ELF-1 (cell line): ENCODE measurements at regions not wholly inside any gene's neighbourhood (a gene's known extent, or its start where the extent isn't known, plus 50 kb on each side); places are given as distances from the start of the nearest gene placed in this dataset.

Experiments
- DNase-seq: peaks from one replicate; pipeline ENCODE4 v3.0.0-alpha.2; 2016; ENCODE audit warnings: low read depth, low spot score

DNA sequence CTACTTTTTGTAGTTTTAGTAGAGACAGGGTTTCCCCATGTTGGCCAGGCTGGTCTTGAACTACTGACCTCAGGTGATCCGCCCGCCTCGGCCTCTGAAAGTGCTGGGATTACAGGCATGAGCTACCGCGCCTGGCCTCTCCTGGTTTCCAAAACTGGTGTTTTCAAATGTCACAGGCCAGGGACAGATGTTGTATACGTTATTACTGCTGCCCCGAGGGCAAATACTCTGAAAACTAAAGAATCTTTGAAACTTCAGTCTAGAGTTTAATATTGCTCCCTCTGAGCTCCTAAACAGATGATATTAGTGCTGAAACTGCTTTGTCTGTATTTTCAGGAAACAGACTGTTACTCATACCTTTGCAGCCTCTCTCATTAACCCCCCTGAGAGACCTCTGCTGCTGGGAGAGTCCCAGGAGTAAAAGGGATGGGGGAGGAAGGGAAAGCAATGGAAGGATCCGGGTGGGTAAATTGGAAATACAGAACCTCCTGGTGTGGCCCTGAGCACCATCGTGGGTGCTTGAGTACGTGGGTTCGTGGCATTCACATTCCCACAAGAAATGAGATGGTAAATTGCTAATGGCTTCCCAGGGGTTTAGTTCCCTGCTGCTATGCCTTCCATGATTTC lies 96.3 kb upstream of the IGF1R start:
- DNase-seq: no peak

DNA sequence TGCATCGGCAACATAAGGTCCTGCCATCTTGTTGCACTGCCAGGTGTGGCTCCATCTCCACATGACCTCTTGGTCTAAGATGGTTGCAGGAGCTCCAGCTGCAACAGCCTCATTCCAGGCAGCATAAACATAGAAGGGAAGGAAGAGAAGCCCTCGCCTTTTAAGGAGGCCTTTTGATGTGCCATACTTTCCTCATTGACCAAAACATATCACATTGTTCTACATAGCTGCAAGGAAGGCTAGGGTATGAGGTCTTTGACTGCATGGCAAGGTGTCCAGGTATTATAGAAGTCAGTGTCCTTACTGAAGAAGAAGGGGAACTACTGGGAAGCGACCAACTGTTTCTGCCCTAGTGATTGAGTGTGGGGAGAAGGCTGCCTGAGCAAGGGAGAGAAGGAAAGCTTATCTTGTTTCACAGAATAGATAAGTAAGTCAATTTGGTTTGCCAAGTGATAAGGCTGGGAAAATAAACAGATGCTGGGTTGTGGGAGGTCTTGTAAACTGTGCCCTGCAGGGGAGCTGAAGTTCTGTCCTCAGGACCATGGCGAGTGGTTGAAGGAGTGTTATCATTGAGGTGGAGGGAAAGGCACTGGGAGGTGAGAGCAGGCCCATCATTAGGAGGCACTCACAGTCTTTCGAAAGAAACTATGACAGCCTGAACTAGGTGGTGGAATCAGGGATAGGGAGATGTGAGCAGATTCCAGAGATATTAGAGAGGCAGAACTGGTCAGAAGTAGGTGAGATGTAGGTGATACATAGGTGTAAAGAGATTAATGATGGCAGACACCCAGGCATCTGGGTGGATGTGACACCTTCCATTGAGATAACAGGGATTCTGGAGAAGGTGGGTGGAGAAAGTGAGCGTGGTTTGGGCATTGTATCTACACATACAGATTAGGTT lies 93.8 kb upstream of the IGF1R start:
- peak; percentile 68 for DNase-seq

DNA sequence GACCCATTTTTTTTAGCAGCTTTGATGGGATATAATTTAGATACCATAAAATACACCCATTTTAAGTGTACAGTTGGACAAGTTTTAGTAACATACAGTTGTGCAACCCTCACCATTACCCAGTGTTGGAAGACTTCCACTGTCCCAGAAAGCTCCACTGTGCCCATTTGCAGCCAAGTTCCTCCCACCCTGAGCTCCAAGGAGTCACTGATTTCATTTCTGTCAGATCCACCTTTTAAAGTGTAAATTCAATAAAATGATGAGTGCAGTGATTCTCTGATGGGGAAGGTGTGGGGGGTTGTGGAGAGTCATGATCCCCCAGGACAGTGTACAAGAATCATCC lies 93.2 kb upstream of the IGF1R start:
- DNase-seq: no peak

DNA sequence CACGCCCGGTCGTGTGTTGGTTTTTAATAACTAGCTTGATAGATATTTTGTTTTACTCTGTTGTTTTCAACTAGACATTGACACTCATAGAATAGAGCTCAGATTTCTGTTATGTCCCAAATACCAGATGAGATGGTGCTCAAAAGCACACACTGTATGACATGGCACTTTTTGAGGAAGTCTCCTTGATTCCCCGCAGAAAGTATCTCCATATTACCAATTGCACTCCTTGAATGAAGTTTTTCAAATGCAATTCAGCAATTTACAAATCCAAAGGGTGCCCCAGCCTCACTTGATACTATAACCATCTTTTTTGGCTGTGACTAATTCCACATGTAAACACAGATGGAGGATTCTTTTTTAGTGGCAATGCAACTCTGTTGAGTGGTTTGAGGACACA lies 92.0 kb upstream of the IGF1R start:
- no peak for DNase-seq

DNA sequence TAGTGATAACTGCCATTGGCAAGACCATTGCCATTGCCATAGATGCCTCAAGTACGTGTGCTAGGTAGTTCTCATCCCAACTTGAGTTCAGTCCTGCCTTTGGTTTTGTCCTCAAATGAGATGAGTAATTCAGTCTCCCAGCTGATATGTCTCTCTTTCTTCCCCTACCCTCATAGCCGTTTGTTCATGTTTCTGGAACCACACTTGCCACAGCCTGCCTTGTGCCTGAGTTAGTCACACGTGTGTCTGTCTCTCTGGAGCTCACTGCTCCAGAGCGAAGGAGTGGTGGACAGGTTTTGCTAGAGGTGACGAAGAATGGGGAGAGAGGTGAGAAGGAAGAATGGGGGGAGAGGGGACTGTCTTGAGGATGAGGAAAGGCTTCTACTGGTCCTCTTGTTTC lies 88.0 kb upstream of the IGF1R start:
- no peak for DNase-seq

DNA sequence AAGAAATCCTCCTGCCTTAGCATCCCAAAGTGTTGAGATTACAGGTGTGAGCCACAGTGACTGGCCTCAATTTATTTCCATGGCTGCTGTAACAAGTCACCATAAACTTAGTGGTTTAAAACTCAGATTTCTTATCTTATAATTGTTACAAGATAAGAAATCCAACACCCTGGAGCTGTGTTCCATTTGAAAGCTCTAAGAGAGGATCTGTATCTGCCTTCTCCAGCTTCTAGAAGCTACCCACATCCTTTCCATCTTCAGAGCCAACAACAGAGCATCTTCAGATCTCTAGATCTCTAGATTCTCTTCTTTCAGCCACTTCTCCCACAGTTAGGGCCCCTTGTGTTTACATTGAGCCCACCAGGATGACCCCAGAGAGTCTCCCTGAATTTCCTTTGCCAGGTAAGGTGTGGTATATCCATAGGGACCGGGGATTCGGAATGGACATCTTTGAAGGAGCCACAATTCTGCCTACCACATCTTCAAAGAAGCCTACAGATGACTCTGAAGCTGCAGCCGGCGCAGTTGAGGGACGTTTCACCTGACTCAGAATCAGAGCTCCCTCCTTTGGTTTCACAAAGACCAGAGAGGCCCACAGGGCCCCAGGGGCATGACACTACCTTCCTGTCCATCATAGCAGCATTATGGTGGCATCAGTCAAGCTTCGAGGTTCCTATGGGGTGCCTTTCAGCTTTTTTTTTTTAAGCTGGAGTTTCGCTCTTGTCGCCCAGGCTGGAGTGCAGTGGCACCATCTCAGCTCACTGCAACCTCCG lies 87.0 kb upstream of the IGF1R start:
- no peak for DNase-seq

DNA sequence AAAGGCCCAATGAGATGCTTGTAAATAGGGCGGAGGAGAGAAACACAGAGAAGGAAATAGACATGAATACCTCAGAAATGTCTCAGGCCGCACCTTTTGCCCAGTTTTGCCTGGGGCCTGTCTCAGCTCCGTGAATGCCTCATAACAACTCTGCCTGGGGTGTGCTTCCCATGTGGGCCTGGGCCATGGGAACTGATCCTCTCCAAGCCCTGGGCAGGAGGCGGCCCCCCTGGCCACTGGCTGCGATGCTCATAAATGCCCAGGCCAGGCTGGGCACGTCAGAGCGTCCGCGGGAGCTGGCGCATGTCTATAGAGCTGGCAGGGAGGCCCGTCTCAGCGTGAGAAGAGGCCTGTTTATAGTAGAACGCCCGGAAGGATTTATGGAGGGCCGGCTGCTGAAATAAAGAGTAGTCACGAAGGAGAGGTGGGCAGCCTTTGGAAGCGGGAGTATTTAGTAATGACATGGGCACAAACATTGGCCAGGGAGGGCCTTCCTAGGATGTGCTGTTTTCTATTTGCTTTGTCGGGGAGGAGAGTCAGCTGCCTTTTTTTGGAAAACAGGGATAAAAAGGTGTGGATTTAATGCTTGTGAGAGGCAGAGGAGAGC lies 85.9 kb upstream of the IGF1R start:
- peak; percentile 53 for DNase-seq

DNA sequence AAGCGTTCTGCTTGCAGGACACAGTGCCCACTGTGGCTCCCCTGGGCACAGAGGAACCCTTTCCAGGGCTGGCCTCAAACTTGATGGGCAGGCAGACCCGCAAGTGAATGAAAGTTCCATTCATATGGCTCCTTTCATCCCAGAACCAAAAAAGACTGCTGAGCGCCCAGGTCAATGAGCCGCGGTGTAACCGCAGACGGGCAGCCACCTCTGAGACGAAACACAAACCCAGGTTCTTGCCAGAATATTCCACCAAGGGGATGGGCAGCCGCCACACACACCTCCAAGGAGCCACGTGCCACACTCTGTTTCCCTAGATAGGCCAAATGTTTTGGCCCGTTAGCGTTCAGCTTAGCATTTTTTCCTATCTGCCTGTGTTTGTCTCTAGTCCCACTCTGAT lies 82.8 kb upstream of the IGF1R start:
- no peak for DNase-seq

DNA sequence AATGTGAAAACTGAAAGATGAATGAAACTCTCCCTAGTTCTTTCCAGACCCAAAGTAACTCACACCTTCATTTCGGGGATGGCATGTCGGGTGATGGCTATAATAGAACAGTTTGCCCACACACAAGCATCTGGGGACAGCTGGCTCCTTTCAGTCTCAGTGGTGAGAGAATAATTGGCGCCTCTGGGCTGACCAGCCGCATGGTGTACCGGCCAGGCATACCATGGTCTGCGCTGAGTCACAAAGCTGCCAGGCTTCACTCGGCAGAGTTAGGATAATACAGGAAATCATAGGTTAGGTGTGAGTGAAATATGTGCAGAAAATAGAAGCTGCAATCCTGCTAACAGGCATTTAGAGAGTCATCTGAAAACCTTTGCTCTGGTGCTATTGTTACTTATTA lies 80.4 kb upstream of the IGF1R start:
- no peak for DNase-seq

DNA sequence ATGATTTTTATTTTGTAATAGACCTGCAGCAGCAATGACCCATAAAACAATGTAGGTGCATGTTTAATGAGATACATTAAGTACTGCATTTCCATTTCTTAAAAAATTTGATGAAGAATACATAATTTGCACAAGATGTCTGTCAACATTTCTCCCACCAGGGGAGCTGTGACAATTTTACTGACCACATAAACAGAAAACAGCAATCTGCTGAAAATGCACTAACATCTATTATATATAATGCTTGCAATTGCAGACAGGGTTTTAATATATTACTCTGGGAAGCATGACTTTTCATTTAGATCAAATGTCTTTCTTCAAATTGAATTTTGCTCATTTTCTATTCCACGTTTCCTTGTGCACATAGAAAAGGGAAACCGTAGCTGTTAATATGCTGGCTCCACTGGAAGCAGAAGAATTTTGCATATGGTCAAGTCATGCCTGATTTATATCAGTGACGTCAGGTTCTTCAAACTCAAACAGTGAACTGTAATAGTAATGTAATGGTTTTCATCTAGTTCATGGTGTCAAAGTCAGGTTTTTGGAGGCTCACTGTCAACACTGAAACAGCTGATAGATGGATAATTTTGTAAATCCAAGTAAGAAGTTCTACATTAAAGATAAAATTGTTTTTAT lies 79.8 kb upstream of the IGF1R start:
- no peak for DNase-seq

DNA sequence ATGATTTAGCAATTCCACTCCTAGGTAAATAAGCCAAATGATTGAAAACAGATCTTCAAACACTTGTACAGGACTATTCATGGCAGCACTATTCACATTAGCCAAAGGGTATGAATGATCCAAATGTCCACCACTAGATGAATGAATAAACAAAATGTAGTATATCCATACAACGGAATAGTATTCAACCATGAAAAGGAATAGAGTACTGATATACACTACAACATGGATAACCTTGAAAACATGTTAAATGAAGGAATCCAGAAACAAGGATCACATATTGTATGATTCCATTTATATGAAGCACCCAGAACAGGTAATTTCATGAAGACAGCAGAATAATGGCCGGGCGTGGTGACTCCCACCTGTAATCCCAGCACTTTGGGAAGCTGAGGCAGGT lies 78.2 kb upstream of the IGF1R start:
- DNase-seq: no peak

DNA sequence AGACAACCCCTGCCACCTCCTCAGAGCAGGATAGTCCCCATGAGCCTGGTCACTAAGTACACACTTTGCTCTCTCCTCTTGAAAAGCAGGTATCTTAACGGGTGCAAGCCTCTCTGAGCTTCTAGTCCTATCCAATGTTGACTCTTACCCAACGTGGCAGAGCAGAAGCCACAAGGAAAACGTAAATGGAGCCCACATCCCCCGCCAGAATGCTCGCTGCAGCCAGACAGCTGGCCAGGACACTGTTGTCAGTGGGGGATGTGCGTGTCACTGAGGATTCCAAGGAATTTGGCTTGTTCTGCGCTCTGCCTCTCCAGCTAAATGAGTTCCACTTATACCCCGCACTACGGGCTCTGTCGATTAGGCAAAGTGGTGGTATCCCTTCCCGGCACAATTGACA lies 67.8 kb upstream of the IGF1R start:
- DNase-seq: peak; percentile 57

DNA sequence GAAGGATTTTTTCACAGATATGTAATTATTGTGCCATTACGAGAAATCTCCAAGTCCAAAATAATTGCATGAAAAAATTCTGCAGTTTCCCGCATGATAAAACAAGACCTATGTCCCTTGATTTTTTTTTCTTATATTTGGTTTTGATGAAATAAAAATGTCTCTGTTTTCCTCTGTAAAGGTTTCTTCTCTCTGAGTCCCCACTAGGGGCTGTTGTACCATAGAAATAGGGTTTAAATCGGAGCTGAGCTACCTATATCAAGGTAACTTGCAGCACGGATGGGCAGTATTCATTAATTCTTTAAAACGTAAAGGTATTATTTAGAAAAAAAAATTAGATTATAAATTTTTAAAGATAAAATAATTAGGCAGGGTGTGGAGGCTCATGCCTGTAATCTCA lies 66.6 kb upstream of the IGF1R start:
- no peak for DNase-seq

DNA sequence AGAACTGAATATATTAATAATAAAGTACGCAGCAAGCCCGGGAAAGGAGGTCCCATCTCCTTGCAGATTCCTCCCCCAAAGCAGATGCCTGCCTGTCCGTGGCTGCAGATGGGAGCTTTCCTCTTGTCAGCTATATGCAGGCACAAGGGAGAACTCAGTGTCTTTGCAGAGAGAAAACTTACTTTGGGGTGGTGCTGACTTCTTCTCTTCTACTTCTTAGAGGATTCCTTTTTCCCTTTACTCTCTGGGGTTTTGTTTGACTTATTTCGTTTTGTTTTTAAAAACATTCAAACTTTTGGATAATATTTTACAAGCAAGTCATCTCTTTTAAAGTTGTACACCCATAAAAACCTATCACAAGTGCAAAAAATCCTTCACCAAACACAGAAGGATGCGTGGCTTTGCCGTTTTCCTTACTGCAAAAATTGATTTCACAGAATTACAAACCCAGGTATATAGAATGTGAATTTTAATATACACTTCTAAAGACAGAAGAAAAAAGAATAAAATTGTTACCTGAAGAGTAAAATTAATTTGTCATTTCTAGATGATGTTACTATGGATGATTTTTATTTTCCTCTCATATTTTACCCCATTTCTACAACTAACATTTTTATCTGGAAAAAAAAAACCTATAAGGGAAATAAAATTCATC lies 65.3 kb upstream of the IGF1R start:
- DNase-seq: no peak

DNA sequence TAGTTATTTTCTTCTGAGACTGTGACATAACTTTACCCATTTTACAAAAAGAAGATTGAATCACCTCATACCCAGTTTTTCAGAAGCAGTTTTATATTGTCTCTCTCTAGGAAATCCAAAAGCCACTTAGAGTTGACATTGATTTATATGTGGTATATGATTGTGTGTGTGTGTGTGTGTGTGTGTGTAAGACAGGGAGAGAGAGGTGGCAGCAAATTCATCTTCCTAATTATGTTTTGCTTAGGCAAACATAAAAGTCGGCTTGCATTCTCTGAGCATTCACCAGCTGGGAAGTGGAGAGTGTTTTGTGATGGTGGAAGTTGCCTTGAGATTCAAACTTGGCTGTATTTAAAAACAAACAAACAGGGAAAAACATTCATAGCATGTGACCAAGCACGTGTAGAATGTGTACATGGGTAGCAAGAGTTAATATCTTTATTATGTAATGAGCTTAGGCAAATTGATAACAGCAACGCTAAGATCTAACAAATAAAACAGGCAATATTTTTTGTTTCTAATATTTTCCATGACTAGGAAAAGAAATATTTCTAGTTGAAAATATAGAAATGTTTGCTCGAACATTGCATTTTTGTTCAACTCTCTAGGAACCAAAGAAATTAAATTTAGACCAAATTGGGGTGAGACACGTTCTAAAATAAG lies 64.4 kb upstream of the IGF1R start:
- DNase-seq: no peak

DNA sequence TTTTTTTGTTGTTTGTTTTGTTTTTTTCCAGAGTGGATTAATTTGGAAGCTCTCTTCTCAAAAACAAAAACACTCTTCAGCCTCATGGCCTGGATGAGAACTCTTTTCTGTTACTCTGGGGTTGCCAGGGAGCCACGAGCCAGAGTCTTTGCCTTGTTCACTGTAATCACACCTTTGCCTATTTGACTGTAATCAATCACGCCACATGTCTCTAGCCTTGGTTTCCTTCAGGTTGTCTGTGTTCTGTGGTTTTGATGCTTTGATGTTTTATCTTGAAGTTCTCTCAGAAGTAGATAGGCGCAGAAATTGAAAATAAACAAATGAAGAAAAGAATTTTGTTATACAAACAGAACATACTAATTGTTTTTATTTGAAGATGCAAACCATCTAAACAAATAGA lies 62.3 kb upstream of the IGF1R start:
- peak; percentile 30 for DNase-seq

DNA sequence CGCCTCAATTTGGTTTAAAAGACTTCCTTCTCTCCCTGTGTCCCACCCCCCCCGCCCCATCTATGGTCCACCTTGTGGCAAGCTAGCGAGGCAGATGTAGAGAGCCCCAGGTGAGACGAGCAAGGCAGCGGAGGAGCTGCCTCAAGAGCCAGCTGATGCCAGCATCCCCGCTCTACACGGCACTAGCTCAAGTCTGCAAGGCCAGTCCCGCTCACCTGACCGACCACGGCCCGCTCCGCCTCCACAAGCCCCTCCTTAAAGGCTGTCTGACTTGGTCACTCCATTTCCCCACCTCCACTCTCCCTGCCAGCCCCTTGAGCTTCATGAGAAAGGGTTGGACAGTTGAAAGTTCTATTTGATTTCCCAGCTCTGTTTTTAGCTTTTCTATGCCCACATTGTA lies 56.2 kb upstream of the IGF1R start:
- DNase-seq: no peak

DNA sequence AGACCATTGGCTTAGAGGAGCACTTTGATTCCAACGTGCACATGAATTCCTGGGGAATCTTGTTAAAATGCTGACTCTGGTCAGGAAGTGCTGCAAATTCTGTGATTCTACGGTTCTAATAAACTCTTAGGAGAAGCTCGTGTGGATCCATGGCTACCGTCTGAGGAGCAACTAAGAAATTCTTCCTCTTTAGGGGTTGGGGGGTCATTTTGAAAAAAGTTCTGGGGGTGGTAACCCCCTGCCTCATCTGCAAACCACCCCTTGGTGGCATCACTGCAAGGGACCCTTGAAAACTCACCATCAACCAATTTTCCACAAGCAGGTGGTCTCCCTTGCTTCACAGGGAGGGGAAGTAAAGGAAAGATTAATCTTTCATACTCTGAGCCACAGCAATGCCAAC lies 52.2 kb upstream of the IGF1R start:
- DNase-seq: no peak

DNA sequence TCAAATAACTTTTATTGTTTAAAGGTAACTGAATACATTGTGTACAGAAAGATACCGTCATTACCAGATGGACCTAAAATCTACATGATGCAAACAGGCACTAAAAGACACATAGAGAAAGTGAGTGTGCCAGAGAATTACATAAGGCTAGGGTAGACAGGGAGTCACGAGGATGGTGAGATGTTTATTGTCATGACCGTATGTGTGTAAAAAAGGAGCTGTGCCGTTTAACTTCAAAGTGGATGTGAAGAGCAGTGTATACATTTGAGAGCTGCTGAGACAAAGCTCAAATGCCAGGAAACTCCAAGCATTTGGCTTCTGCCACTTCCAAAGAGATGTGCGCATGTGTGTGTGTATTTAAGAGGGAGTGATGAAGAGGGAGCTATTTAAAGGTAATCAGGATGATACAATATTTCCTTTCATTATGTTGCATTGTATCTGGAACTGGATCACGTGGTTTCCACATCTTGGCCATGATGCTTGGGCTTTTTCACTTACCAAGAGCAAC lies 51.4 kb upstream of the IGF1R start:
- DNase-seq: no peak

DNA sequence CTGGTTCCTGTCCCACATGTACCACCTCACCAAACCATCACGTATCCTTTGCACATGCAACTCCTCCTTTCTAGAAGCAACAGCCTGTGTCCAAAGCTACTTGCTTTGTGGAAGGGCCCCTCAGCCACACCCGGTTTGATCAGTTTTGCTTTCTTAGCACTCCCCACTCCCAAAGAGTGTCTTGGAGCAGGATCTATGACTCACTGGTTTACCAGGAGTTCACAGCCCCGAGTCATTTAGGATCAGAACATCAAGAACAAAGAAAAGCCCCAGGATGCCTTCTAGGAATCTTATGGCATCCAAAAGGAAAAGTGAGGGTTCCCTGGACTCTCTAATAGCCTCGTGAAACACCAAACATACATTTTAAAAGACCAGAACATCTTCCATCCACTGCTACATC lies 50.7 kb upstream of the IGF1R start:
- peak; percentile 73 for DNase-seq
